ENCODE measurements at regions not wholly inside any gene's neighbourhood (a gene's known extent, or its start where the extent isn't known, plus 50 kb on each side); places are given as distances from the start of the nearest gene placed in this dataset.

DNA sequence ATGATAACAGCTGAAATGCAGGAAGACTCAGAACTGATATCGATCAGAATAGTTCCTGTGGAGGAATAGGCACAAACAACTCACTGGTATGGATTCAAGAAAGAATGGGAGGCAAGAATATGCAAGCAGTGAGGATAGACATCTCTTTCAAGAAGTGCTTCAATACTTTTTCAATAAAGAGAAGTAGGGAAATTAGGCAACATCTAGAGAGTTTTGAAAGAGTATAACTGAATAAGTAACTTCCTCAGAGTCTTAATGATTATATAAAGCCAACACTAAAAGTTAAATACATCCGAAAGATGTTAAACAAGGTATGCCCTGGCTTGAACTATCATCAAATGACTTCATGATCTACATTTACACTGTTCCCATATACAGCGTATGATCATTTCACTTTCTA is 1443.0 kb downstream of the PCDH7 start:
- ATAC-seq, result no peak
- ChIA-PET CTCF (no interaction called here), RAD21 (ENCODE audit: low non-redundant PET in 1 of 2, low total read pairs in 2 of 2, uncharacterized antibody in 2 of 2, unreplicated experiment in 2 of 2) (no interaction called here), POLR2A (no interaction called here)
- no TSS peak for BruUV-seq (replicated peaks)
- TF ChIP-seq POLR2AphosphoS5 (IDR thresholded peaks at IDR 0.05; ENCODE audit: low read depth, low read length), result no peak
- no peak for TF ChIP-seq CEBPB (IDR thresholded peaks at IDR 0.05; ENCODE audit: low read depth)
- TF ChIP-seq, protein P1, sequence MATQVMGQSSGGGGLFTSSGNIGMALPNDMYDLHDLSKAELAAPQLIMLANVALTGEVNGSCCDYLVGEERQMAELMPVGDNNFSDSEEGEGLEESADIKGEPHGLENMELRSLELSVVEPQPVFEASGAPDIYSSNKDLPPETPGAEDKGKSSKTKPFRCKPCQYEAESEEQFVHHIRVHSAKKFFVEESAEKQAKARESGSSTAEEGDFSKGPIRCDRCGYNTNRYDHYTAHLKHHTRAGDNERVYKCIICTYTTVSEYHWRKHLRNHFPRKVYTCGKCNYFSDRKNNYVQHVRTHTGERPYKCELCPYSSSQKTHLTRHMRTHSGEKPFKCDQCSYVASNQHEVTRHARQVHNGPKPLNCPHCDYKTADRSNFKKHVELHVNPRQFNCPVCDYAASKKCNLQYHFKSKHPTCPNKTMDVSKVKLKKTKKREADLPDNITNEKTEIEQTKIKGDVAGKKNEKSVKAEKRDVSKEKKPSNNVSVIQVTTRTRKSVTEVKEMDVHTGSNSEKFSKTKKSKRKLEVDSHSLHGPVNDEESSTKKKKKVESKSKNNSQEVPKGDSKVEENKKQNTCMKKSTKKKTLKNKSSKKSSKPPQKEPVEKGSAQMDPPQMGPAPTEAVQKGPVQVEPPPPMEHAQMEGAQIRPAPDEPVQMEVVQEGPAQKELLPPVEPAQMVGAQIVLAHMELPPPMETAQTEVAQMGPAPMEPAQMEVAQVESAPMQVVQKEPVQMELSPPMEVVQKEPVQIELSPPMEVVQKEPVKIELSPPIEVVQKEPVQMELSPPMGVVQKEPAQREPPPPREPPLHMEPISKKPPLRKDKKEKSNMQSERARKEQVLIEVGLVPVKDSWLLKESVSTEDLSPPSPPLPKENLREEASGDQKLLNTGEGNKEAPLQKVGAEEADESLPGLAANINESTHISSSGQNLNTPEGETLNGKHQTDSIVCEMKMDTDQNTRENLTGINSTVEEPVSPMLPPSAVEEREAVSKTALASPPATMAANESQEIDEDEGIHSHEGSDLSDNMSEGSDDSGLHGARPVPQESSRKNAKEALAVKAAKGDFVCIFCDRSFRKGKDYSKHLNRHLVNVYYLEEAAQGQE (IDR thresholded peaks at IDR 0.05; ENCODE audit: low read depth), result no peak
- TF ChIP-seq ZNF274 (IDR thresholded peaks at IDR 0.05; ENCODE audit: low read depth, low read length), result no peak
- no peak for TF ChIP-seq SRF (IDR thresholded peaks at IDR 0.05; ENCODE audit: low read depth)
- no peak for TF ChIP-seq ELF1 (IDR thresholded peaks at IDR 0.05; ENCODE audit: borderline replicate concordance, low read depth)
- no peak for TF ChIP-seq CBX3 (IDR thresholded peaks at IDR 0.05; ENCODE audit: low read depth)
- no peak for TF ChIP-seq CTCF (IDR thresholded peaks at IDR 0.05 in 2 of 3, conservative IDR thresholded peaks at IDR 0.05 in 1 of 3; ENCODE audit: borderline replicate concordance in 1 of 3, insufficient read depth in 1 of 3, low read depth in 2 of 3, low read length in 2 of 3)
- no peak for TF ChIP-seq SIN3A (IDR thresholded peaks at IDR 0.05; ENCODE audit: low read depth)
- no peak for TF ChIP-seq ZFX (IDR thresholded peaks at IDR 0.05)
- no peak for TF ChIP-seq SP1 (IDR thresholded peaks at IDR 0.05; ENCODE audit: low read depth)
- TF ChIP-seq RAD21 (IDR thresholded peaks at IDR 0.05; ENCODE audit: low read depth), result no peak
- TF ChIP-seq, protein P2, sequence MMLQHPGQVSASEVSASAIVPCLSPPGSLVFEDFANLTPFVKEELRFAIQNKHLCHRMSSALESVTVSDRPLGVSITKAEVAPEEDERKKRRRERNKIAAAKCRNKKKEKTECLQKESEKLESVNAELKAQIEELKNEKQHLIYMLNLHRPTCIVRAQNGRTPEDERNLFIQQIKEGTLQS (IDR thresholded peaks at IDR 0.05), result no peak
- TF ChIP-seq EZH2phosphoT487 (IDR thresholded peaks at IDR 0.05; ENCODE audit: borderline replicate concordance), result no peak
- TF ChIP-seq POLR2A (IDR thresholded peaks at IDR 0.05; ENCODE audit: borderline replicate concordance, extremely low read depth, insufficient read depth, insufficient read length), result no peak
- no peak for TF ChIP-seq EGR1 (IDR thresholded peaks at IDR 0.05; ENCODE audit: low read depth)
- Histone ChIP-seq H3K4me1 (ENCODE audit: control insufficient read depth in 1 of 2, insufficient read depth in 2 of 2, low read length in 2 of 2) (no peaks in the 10 kb centered on the region), H3K9me2 (ENCODE audit: insufficient read depth) (no peaks in the 10 kb centered on the region), H3K36me3 (ENCODE audit: control insufficient read depth in 1 of 2, insufficient read depth in 2 of 2, low read length in 2 of 2) (no peaks in the 10 kb centered on the region), H3K9me3 (ENCODE audit: control insufficient read depth in 1 of 2, insufficient read depth in 1 of 2, low read depth in 1 of 2, low read length in 2 of 2) (no peaks in the 10 kb centered on the region), H2AFZ (ENCODE audit: low read depth, low read length, poor library complexity, severe bottlenecking) (no peak overlapping the region), H3K27me3 (ENCODE audit: insufficient read depth, low read length) (no peaks in the 10 kb centered on the region), H3K79me2 (ENCODE audit: insufficient read depth, low read length) (no peaks in the 10 kb centered on the region), H3K4me2 (ENCODE audit: low read length) (no peak overlapping the region), H3K4me3 (replicated peaks in 1 of 2; ENCODE audit: low read depth in 1 of 2, low read length in 2 of 2) (no peak overlapping the region), H3K9ac (ENCODE audit: low read length) (no peak overlapping the region), H4K20me1 (ENCODE audit: insufficient read depth) (no peaks in the 10 kb centered on the region), H3K27ac (ENCODE audit: low read depth, low read length) (no peak overlapping the region)
- no peak for DNase-seq (ENCODE audit: low read depth, low spot score)
- intact Hi-C loops (cut with micrococcal nuclease), result no loop called here

Data from HCT116 (cell line).